Peyer's patch (tissue), 4 donors: ENCODE measurements at regions not wholly inside any gene's neighbourhood (a gene's known extent, or its start where the extent isn't known, plus 50 kb on each side); places are given as distances from the start of the nearest gene placed in this dataset.

Experiments
- DNase-seq, 3 donors: peaks; one replicate each; pipeline ENCODE4 v3.0.0-alpha.2; 2017 to 2019
- H3K27ac ChIP-seq, 4 donors: fragments of 200-600 bp; sonication (generic); one replicate each; pipeline ENCODE4 v1.5.1; 2016 to 2019
- H3K27me3 ChIP-seq, 2 donors: fragments of 200-600 bp; sonication (generic); one replicate each; pipeline ENCODE4 v1.5.1; 2019
- H3K36me3 ChIP-seq, 3 donors: fragments of 200-600 bp; sonication (generic); one replicate each; pipeline ENCODE4 v1.5.1; 2016 to 2019
- H3K4me1 ChIP-seq, 4 donors: fragments of 200-600 bp; sonication (generic); one replicate each; pipeline ENCODE4 v1.5.1; 2016 to 2019
- H3K4me3 ChIP-seq, 4 donors: fragments of 200-600 bp; sonication (generic); 1 replicate in 3 of 4; 2 replicates in 1 of 4; pipeline ENCODE4 v1.5.1; 2016 to 2019; ENCODE audit warnings: mild to moderate bottlenecking in 1 of 4
- H3K9me3 ChIP-seq, 4 donors: fragments of 200-600 bp; sonication (generic); one replicate each; pipeline ENCODE4 v1.5.1; 2016 to 2019; ENCODE audit warnings: mild to moderate bottlenecking in 1 of 4
- POLR2A ChIP-seq, 2 donors: fragments of 450-650 bp; IDR thresholded peaks; one replicate each; pipeline ENCODE4 v1.5.1; 2017; ENCODE audit warnings: antibody characterized with exemption in 2 of 2, mild to moderate bottlenecking in 2 of 2, moderate library complexity in 2 of 2
- TF ChIP-seq, protein P1 (sequence below), 6 experiments: fragments of 450-650 bp in 4 of 6; fragments of 200-600 bp in 2 of 6; sonication (generic) in 1 of 6; IDR thresholded peaks; one replicate each; pipeline ENCODE4 v1.5.1; 2017 to 2019; ENCODE audit warnings: antibody characterized with exemption in 6 of 6, mild to moderate bottlenecking in 3 of 6, moderate library complexity in 1 of 6

DNA sequence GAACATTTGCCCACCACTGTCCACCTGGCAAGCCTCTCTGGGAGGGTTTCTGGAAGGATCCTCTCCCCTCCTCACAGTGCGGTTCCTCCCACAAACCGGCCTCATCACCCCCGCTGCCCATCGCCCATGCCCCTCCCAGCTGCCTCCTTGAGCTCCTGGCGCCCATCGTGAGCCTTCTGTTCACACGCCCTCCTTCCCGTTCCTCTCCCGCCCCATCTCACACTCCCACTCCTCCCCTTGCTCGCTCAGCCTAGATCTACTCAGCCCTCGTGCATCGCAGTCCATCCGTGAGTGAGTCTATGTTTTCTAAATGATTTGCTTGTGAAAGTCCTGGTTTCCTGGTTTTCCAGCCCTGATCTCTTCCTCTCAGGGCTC, 119.1 kb upstream of the C1orf174 start:
- Histone ChIP-seq H3K27me3 (no peaks in the 10 kb centered on the region), H3K9me3 (no peaks in the 10 kb centered on the region), H3K4me3 (no peak overlapping the region), H3K36me3 (no peaks in the 10 kb centered on the region), H3K27ac (no peak overlapping the region), H3K4me1 (no peaks in the 10 kb centered on the region)
- DNase-seq: no peak
- TF ChIP-seq, protein P1, sequence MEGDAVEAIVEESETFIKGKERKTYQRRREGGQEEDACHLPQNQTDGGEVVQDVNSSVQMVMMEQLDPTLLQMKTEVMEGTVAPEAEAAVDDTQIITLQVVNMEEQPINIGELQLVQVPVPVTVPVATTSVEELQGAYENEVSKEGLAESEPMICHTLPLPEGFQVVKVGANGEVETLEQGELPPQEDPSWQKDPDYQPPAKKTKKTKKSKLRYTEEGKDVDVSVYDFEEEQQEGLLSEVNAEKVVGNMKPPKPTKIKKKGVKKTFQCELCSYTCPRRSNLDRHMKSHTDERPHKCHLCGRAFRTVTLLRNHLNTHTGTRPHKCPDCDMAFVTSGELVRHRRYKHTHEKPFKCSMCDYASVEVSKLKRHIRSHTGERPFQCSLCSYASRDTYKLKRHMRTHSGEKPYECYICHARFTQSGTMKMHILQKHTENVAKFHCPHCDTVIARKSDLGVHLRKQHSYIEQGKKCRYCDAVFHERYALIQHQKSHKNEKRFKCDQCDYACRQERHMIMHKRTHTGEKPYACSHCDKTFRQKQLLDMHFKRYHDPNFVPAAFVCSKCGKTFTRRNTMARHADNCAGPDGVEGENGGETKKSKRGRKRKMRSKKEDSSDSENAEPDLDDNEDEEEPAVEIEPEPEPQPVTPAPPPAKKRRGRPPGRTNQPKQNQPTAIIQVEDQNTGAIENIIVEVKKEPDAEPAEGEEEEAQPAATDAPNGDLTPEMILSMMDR (IDR thresholded peaks at IDR 0.05): no peak
- no peak for TF ChIP-seq POLR2A (IDR thresholded peaks at IDR 0.05)

DNA sequence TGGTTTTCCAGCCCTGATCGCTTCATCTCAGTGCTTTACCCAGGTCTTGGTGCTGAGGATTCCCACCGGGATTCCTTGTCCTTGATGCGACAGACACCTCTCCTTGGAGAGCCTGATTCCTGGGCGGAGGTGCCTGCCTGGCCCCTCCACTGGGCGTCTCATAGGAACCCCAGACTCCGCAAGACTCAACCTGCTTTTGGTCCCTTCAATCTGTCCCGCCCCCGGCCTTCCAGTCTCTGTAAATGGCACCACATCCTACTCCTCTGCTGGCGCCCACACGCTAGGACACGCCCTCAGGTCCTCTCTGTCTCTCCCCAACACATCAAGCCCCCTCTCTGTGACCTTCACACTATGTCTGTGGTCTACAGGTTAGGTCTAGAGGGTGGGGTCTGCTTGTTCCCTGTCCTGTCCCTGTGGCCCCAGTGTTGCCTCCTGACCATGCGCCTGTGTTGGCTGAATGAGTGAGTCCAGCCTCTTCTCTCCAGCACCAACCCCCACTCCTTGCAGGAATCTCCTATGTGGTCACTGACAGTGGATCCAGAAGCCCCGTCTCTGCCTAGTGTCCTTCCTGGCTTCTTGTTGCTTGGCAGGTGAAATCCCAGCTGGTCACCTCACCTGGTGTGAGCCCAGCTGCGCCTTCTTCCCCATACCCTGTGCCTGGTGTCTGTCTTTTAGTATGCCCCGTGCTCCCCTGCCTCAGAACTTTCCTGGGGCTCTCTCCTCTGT, 119.7 kb upstream of the C1orf174 start:
- Histone ChIP-seq H3K27ac (no peak overlapping the region), H3K27me3 (no peaks in the 10 kb centered on the region), H3K9me3 (no peaks in the 10 kb centered on the region), H3K36me3 (no peaks in the 10 kb centered on the region), H3K4me1 (no peaks in the 10 kb centered on the region), H3K4me3 (no peak overlapping the region)
- TF ChIP-seq POLR2A (IDR thresholded peaks at IDR 0.05): no peak
- TF ChIP-seq, protein P1 (IDR thresholded peaks at IDR 0.05): no peak
- DNase-seq: peak in 1 of 3 donors; percentile 3

DNA sequence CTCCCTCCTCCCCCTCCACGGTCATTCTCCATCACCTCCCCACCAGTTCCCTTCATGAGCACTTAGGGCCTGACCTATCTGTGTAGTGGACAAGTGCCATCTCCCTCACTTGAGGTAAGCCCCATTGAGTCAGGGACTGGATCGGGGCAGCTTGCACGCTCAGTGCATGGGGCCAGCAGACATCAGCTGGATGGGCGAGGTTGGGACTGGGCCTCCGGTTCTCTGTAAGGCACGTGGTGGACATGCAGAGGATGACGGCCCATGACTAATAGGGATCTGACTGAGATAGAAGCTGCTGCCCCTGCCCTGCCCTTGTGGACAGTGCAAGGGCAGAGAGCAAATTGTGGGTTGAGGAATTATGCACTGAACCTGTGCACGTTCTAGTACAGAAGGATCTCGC, 120.4 kb upstream of the C1orf174 start:
- DNase-seq: no peak
- H3K4me1 ChIP-seq: no peaks in the 10 kb centered on the region
- no peak overlapping the region for H3K27ac ChIP-seq
- H3K4me3 ChIP-seq: no peak overlapping the region
- H3K36me3 ChIP-seq: no peaks in the 10 kb centered on the region
- no peaks in the 10 kb centered on the region for H3K9me3 ChIP-seq
- no peaks in the 10 kb centered on the region for H3K27me3 ChIP-seq
- TF ChIP-seq, protein P1 (IDR thresholded peaks at IDR 0.05): no peak
- TF ChIP-seq POLR2A (IDR thresholded peaks at IDR 0.05): no peak

DNA sequence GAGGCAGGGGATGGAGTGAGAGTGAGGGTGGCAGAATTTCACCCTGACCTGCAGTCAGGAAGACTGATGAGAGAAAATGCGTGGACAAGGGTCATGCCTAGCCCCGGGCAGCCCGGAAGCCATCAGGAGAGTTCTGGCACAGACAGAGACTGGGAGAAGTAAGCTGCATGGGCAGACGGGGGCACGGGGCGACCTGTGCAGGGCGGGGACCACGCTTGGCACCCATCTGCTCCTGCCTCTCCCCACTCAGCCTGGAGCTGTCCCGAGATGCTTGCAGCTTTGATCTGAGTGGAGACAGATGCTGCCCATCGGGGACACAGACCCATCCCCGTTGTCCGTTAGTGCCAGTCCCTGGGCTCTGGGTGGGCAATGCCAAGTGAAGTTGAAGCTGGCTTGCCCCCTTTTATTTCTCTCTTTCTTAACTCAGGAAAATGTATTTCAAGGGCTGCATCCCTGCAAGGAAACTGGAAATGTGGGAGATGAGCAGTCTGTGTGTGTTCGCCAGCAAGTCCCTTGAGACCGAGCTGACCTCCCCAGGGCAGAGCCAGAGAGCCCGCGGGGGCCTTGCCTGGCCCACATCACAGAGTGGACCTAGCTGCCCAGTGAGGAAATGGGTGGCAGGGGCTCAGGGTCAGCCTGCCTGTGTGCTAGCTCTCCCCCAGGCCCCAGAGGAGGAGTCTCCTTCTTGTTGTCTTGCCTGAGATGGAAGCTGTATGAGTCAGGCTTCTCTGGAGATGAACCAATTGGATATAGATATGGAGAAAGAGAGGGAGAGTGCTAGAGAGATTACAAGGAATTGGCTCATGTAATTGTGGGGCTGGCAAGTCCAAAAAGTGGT, 121.3 kb upstream of the C1orf174 start:
- no peaks in the 10 kb centered on the region for H3K27me3 ChIP-seq
- no peak overlapping the region for H3K27ac ChIP-seq
- H3K4me3 ChIP-seq: no peak overlapping the region
- TF ChIP-seq, protein P1 (IDR thresholded peaks at IDR 0.05): no peak
- TF ChIP-seq POLR2A (IDR thresholded peaks at IDR 0.05): no peak
- no peaks in the 10 kb centered on the region for H3K9me3 ChIP-seq
- no peaks in the 10 kb centered on the region for H3K36me3 ChIP-seq
- no peaks in the 10 kb centered on the region for H3K4me1 ChIP-seq
- DNase-seq: no peak

DNA sequence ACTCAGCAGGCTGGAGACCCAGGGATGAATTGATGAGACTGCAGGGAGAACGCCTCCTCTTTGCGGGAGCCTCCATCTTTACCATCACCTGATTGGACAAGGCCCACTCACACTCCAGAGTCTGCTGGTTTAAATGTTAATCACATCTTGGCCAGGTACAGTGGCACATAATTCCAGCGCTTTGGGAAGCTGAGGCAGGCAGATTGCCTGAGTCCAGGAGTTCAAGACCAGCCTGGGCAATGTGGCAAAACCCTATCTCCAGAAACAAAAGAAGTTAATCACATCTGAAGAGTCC, 121.8 kb upstream of the C1orf174 start:
- no peak for TF ChIP-seq POLR2A (IDR thresholded peaks at IDR 0.05)
- TF ChIP-seq, protein P1 (IDR thresholded peaks at IDR 0.05): no peak
- no peaks in the 10 kb centered on the region for H3K9me3 ChIP-seq
- H3K4me3 ChIP-seq: no peak overlapping the region

More for the DNA sequence above, 121.8 kb upstream of the C1orf174 start:
- Histone ChIP-seq H3K27me3 (no peaks in the 10 kb centered on the region), H3K27ac (no peak overlapping the region), H3K36me3 (no peaks in the 10 kb centered on the region), H3K4me1 (peaks cover 0 to 3% (median 0%) of the 10 kb centered on the region in 4 donors)
- no peak for DNase-seq
